GM19468 (cell line): ENCODE measurements at regions not wholly inside any gene's neighbourhood (a gene's known extent, or its start where the extent isn't known, plus 50 kb on each side); places are given as distances from the start of the nearest gene placed in this dataset.
"Not testable (repeated sequence)": the region's sequence is repeated elsewhere in the genome, so short reads cannot be mapped to it uniquely, and the experiment has no call there.

Experiments used
- ATAC-seq: cut with Tn5 transposase; IDR thresholded peaks from one replicate; pipeline ENCODE4 v1.9.1; 2021; ENCODE audit warnings: mild to moderate bottlenecking, moderate library complexity, moderate number of reproducible peaks; ENCODE audit not compliant: unreplicated experiment; ENCODE audit errors: extremely low read depth

DNA sequence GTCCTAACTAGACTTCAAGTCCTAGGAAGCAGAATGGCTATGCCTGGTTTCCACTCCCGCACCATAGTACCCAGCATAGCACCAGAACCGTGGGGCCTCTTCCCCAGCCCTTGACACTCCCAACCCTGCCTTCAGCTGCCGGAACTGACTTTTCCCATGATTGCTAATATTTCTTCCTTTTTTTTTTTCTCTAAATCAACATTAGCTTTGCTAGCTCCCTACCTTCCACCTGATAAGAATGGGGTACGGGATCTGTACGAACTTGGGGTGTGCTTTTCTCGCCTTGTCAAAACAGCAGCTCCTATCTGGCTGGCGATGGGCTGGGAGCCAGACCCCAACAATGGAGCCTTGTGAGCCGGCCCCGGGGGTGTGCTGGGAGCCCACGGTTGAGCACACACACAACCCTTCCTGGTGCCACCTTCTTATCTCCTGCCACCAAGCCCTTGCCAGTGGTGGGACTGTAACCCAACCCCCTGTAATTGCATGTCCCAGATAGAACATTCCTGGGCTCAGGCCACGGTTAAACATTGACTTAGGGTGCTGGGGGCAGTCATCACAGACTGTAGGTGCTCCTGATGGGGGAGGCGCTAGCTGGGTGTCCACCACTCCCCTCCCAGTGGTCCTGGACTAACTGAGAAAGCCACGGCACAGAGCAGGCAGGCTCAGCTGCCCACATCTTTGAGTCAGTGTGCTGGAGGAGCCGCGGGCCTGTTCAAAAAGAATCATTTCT lies 213.0 kb upstream of the HAAO start:
- ATAC-seq: no peak

DNA sequence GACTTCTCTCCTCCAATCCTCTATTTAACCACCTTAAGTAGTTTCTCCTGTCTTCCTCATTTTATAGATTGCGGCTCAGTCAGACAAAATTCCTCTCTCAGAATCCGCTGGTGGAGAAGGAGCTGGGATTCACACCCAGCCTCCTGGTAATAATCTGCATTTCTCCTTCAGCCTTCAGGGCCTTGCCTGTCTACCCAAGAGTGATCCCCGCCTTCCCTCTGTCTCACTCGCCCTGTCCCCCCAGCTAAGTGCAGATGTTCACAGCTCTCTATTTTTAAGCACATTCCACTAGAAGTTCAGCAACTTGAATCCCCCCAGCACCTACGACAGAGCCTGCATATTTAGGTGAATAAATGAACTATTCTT lies 212.5 kb upstream of the HAAO start:
- no peak for ATAC-seq

DNA sequence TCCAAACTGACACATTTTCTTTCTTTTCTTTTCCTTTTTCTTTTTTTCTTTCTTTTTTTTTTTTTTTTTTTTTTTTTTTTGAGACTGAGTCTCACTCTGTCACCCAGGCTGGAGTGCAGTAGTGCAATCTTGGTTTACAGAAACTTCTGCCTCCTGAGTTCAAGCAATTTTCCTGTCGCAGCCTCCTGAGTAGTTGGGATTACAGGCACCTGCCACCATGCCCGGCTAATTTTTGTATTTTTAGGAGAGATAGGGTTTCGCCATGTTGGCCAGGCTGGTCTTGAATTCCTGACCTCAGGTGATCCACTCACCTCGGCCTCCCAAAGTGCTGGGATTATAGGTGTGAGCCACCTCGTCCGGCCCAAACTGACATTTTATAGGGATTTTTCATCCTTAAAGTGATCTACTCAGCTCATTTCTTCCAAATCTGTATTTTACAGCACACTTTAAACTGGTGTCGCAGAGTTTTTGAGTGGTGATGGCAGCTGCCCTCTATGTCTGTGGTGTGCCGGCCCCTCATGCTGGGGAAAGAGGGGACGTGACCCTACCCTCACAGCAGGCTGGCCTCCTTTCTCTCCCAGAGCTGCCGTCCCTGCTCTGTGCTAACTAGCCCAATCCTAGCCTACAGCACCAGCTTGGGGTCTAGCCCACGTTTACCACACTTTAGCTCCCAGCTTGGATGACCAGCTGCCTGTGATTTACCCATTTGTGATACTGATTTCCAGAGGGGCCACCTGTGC lies 211.9 kb upstream of the HAAO start:
- ATAC-seq: not testable (repeated sequence)

DNA sequence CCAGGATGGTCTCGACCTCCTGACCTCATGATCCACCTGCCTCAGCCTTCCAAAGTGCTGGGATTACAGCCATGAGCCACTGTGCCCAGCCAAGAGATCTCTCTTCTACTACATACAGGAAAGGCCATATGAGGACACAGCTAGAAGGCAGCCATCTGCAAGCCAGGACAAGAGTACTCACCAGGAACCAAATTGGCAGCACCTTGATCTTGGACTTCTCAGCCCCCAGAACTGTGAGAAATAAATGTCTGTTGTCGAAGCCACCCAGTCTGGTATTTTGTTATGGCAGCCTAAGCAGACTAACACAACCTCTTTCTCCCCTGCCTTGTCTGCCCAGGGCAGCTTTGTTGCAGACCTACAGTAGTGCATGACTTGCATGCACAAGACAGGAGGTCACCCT lies 211.3 kb upstream of the HAAO start:
- ATAC-seq: no peak

DNA sequence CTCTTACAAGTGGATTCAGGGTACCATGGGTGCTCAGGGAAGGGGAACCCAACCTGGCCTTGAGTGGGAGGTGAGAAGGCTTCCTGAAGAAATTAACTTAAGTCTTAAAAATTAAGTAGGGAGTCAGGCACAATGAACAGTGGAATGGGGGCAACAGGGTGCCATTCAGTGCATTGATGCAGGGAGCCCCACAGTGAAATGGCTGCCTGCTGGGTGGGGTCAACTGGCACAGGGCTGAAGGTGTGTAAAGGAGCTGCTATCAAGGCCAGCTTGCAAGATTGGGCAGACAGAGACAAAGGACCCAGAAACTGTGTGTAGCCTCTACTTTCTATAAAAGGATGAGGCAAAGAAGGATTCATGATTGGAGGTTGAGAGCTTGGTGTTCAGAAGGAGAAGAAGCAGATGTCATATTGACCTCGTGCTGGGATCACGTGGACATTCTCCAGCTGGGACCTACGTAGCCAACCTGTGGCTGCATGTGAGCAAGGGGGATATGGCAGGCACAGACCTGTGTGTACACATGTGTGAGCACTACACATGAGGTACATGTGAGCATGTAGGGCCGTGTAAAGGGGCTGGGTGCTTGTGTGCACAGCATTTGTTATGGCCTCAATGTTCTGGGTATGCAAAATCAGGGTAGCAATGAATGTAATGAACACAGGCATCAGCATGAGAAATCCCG lies 209.5 kb upstream of the HAAO start:
- ATAC-seq: no peak

DNA sequence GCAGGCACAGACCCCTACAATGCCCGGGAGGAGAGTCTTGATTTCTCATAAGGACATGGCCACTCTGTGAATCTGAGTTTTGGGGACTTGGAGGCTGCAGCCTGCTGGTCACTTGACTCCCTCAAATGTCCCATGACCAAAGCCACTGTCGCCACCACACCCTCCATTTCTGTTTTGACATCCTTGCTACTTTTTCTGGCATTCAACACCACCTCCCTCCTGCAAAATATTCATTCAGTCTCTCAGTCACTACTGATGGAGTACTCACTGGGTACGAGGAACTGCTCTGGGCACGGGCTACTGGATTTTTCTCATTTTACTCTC lies 208.6 kb upstream of the HAAO start:
- ATAC-seq: no peak

DNA sequence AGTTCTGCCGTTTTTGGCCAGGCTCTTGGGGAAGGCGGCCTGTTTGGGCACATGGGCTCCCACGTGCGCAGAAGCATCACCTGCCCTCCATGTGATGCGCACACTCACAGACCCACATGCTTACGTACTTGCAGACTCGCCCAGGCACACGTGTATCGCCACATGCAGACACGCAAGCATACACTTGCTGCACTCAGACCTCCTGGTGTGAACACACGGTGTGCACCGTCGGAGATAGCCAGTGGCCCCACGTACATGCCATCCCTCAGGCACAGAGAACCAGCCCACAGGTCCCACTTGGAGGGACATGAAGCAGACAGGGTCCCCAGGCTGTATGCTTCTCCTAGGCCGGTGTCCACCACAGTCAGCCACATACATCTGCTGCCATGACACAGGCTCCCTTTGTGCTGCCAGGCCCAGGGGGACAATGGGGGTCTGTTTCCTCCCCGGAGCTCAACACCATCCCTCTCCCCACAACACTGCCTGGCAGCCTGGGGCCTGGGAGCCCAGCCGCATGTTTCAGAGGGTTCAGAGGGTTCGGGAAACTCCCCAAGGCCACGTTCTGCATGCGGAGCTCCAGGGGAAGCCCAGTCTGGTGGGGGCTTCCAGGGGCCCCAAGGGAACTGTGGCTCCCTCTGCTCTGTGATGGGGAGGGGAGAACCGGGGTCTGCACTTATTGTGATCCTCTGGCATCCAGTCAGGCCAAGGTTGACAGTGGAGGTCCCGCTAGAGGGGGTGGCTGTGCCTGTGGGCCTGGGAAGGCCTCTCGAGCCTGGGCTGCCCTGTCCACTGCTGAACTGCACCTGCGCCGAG lies 208.1 kb upstream of the HAAO start:
- no peak for ATAC-seq

DNA sequence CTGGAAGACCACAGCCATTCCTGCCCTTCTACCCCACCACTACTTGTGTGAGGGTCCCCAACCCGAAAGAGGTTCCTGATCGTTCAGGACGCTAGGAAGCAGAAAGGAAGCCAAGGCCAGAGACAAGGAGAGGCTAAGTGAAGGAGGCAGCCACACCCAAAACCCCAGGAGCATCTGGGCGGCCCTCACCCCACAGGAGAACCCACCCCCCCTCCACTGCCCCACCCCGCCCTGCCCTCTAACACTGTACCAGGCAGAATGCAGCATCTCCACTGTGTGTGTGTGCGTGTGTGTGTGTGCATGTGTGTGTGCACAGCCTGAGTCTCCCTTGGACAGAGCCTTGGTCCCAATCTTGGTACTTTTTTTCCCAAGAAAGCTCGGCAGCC lies 207.5 kb upstream of the HAAO start:
- ATAC-seq: no peak

DNA sequence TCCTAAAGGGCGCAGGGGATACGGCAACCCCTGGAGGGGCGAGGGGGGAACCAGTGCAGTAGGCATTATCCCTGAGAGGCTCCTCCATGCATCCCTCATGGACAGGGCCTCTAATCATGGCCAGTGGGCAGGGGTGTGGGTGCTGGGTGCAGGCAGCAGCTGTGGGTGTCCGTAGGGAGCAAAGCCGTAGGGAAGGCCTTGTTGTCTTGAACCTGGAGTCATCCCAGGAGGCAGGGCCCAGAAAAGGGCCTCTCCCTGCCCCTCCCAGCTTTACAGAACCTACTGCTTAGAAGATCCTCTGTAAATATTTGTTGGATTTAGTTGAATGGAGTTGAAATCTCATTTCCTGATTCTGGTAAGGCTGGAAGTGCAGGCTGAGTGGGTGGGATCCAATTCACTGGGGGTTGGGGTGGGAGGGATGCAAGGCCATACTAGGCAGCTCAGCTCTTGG lies 207.0 kb upstream of the HAAO start:
- no peak for ATAC-seq

DNA sequence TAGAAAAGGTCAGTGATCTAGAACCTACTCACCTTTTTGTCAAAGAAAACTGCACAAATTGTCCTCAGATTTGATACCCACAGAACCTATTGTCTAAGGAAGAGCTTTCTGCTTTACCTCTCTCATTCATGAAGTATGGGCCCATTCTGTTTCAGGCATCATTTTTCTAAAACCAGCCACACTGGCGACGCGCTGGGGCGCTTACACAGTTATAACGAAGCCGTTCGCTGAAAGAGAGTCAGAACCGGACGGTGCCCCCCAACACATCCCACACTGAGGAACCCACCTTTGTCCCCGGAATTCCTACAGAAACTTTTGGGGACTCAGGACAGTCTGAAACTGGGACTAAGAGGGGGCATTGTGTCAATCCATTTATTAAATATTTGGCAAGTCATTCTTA lies 206.3 kb upstream of the HAAO start:
- no peak for ATAC-seq

DNA sequence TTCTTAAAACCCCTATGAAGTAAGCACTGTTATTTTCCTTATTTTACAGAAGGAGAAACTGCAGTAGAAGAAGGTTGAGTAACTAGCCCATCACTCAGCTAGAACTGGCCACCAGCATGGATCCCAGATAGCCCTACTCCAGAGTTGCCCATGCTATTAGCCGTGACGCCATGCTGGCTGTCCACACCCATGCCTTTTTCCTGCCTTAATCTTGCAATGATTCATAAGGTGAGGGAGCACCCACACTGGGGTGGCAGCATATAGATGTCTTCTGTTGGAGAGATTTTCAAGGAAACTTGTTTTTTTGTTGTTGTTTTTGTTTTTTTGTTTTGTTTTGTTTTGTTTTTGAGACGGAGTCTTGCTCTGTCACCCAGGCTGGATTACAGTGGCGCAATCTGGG lies 204.1 kb upstream of the HAAO start:
- ATAC-seq: no peak

DNA sequence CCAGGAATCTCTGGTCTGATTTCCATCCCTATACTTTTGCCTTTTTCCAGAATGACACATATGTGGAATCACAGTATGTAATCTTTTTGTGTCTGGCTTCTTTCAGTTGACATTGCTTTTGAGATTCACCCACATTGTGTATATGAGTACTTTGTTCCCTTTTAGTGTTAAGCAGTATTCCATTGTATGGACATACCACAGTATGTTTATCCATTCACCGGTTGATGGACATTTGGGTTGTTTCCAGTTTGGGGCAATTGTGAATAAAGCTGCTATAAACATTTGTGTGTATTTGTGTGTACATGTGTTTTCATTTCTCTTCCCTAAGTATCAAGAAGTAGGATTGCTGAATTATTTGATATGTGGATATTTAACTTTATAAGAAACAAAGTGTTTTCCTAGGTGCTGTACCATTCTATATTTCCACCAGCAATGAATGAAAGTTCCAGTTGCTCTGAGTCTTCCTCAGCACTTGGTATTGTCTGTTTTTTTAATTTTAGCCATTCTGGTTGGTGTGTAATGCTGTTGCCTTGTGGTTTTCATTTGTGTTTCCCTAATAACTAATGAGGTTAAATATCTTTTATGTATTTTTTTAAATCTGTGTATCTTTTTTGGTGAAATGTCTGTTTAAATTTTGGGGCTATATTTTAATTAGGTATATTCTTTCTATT lies 203.5 kb upstream of the HAAO start:
- no peak for ATAC-seq

DNA sequence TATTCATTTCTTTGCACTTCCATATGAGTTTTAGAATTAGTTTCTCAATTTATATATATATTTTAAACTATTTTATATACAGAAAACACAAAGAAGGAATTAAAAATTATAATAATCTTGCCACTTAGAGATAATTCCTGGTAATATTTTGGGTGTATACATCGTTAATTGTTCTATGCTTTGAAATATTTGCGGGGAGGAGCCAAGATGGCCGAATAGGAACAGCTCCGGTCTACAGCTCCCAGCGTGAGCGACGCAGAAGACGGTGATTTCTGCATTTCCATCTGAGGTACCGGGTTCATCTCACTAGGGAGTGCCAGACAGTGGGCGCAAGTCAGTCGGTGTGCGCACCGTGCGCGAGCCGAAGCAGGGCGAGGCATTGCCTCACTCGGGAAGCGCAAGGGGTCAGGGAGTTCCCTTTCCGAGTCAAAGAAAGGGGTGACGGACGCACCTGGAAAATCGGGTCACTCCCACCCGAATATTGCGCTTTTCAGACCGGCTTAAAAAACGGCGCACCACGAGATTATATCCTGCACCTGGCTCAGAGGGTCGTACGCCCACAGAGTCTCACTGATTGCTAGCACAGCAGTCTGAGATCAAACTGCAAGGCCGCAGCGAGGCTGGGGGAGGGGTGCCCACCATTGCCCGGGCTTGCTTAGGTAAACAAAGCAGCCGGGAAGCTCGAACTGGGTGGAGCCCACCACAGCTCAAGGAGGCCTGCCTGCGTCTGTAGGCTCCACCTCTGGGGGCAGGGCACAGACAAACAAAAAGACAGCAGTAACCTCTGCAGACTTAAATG lies 197.1 kb upstream of the HAAO start:
- not testable (repeated sequence) for ATAC-seq

DNA sequence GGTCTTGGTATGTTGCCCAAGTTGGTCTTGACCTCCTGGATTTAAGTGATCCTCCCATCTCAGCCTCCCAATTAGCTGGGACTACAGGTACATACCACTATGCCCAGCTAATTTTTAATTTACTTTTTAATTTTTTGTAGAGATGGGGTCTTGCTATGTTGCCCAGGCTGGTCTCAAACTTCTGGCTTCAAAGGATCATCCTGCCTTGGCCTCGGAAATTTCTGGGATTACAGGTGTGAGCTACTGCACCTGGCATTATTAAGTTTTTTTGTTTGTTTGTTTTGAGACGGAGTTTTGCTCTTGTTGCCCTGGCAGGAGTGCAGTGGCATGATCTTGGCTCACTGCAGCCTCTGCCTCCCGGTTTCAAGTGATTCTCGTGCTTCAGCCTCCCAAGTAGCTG lies 195.7 kb upstream of the HAAO start:
- ATAC-seq: not testable (repeated sequence)

DNA sequence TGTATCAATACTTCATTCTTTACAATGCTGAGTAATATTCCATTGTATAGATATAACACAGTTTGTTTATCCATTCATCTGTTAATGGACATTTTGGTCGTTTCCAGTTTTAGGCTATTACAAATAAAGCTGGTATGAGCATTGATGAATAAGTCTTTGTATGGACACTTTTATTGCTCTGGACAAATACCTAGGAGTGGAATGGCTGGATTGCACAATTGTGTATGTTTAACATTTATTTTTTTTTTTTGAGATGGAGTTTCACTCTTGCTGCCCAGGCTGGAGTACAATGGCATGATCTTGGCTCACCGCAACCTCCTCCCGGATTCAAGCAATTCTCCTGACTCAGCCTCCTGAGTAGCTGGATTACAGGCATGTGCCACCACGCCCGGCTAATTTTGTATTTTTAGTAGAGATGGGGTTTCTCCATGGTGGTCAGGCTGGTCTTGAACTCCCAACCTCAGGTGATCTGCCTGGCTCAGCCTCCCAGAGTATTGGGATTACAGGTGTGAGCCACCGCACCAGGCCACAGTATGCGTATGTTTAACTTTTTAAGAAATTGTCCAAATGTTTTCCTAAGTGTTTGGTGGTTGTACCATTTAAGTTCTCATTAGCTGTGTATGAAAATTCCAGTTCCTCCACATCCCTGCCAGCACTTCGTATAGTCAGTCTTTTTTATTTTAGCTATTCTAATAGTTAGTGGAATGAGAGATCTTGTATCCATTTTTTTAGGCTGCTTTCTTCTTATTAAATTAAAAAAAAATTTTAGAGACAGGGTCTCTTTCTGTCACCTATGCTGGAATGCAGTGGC lies 194.9 kb upstream of the HAAO start:
- no peak for ATAC-seq

DNA sequence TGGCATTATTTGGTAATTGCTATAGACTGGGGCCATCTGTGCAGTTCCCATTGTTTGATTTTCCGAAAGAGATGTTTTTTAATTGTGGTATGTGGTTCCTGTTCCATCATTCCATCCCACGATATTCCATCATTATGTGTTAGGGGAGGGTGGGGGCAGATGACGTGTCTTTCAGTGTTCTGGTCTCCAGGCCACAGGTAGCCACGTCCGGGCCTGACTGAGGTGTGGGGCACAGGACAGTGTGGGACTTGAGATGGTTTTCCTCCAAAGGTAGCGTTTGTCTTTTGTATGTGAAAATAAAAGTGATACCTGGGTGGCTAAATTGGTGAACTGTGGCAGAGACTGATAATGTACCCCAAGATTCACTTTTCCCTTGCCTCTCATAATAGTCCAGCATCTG lies 192.2 kb upstream of the HAAO start:
- no peak for ATAC-seq

DNA sequence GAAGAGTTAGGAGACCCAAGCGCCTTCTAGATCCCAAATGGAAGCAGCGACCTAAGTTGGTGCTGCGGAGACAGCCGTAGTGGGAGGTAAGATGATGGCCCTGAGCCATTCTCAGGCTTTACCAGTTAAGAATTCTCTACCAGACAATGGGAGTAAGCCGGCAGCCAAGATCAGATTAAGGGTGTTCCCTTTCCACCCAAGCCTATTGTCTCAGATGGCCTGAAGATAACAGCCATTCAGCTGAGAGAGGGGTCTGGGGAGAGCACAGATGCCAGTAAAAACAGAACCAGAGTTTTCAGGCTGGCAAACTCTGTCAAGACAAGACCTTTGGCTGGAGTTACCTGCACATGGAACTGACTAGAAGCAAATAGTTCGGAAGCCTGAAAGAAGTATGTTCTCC lies 191.7 kb upstream of the HAAO start:
- no peak for ATAC-seq

DNA sequence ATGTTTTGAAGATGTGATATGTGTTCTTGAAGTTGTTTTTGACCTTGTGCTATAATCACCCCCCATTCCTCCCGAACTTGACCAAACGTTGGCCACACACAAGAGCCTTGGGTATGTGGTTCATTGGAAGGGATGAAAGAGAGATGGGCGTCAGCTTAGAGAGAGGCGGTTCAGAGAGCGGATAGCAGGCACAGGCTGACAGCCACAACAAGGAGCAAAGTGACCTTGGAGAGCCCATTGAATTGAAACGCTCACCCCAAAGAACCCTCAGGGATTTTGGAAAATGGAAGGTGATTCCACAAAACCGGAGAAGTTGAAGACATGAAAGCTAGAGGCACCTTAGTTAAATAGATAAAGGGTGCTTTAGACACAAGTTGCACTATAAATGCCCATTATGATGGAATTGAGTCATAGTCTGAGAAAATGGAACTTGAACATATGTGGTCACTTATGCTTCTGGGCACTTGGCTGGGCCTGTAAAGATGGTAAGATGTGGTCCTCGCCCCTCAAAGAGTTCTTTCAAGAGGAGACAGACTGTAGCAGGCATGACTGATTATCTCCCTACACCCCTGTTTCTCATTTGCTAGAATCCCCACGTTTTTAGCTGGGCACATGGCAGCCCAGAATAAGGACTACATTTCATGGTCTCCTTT lies 188.5 kb upstream of the HAAO start:
- ATAC-seq: no peak
